ENCODE measurements at regions not wholly inside any gene's neighbourhood (a gene's known extent, or its start where the extent isn't known, plus 50 kb on each side); places are given as distances from the start of the nearest gene placed in this dataset.

- no peaks in the 10 kb centered on the region for H3K4me1 ChIP-seq (ENCODE audit: insufficient read depth, low read length, poor library complexity, severe bottlenecking)
- ChIA-PET CTCF (ENCODE audit: unreplicated experiment) (no interaction called here), POLR2A (interaction anchor here (1.0 kb wide), 1 partner anchor 9 kb away, joined by 4 read pairs; no protein-coding TSS in a partner anchor)
- no TSS peak for BruUV-seq (replicated peaks)
- H3K4me3 ChIP-seq (ENCODE audit: low read depth, low read length, poor library complexity, severe bottlenecking), result no peak overlapping the region
- intact Hi-C loops (cut with micrococcal nuclease; ENCODE audit: unreplicated experiment), result no loop called here
- no peaks in the 10 kb centered on the region for H3K9me2 ChIP-seq (ENCODE audit: insufficient read depth, low read length)
- H2AFZ ChIP-seq (ENCODE audit: low read length), result no peak overlapping the region
- TF ChIP-seq CTCF (conservative IDR thresholded peaks at IDR 0.05; ENCODE audit: low read length) (no peak), EZH2phosphoT487 (IDR thresholded peaks at IDR 0.05; ENCODE audit: borderline replicate concordance, low read depth, low read length) (no peak)
- H3K4me2 ChIP-seq (ENCODE audit: low read length), result no peak overlapping the region
- no peaks in the 10 kb centered on the region for H3K36me3 ChIP-seq (ENCODE audit: insufficient read depth, low read length)
- H4K20me1 ChIP-seq (ENCODE audit: insufficient read depth, low read length), result no peaks in the 10 kb centered on the region
- DNase-seq (ENCODE audit: low spot score), result no peak
- no peak overlapping the region for H3K27ac ChIP-seq (ENCODE audit: low read depth, low read length, poor library complexity, severe bottlenecking)
- peaks cover 27% of the 10 kb centered on the region for H3K9me3 ChIP-seq (ENCODE audit: low read length)
- no peaks in the 10 kb centered on the region for H3K79me2 ChIP-seq (ENCODE audit: insufficient read depth, low read depth, low read length)
Observed at GRCh38 chr5:68928617-68929302, 165.1 kb upstream of the SLC30A5 start.

GRCh38 chr5:68930139-68930538, 163.7 kb upstream of the SLC30A5 start:
- intact Hi-C loops (cut with micrococcal nuclease; ENCODE audit: unreplicated experiment), result no loop called here
- CTCF ChIA-PET (ENCODE audit: unreplicated experiment), result no interaction called here

More at GRCh38 chr5:68930139-68930538, 163.7 kb upstream of the SLC30A5 start:
- Histone ChIP-seq H3K9me2 (ENCODE audit: insufficient read depth, low read length) (no peaks in the 10 kb centered on the region), H3K27ac (ENCODE audit: low read depth, low read length, poor library complexity, severe bottlenecking) (no peak overlapping the region), H3K4me3 (ENCODE audit: low read depth, low read length, poor library complexity, severe bottlenecking) (no peak overlapping the region), H3K4me2 (ENCODE audit: low read length) (no peak overlapping the region), H3K79me2 (ENCODE audit: insufficient read depth, low read depth, low read length) (no peaks in the 10 kb centered on the region), H3K36me3 (ENCODE audit: insufficient read depth, low read length) (no peaks in the 10 kb centered on the region), H3K4me1 (ENCODE audit: insufficient read depth, low read length, poor library complexity, severe bottlenecking) (no peaks in the 10 kb centered on the region), H3K9me3 (ENCODE audit: low read length) (peaks cover 29% of the 10 kb centered on the region), H2AFZ (ENCODE audit: low read length) (no peak overlapping the region), H4K20me1 (ENCODE audit: insufficient read depth, low read length) (no peaks in the 10 kb centered on the region)
- POLR2A ChIA-PET, result no interaction called here
- TF ChIP-seq EZH2phosphoT487 (IDR thresholded peaks at IDR 0.05; ENCODE audit: borderline replicate concordance, low read depth, low read length), result no peak
- TF ChIP-seq CTCF (conservative IDR thresholded peaks at IDR 0.05; ENCODE audit: low read length), result no peak
- DNase-seq (ENCODE audit: low spot score), result no peak
- BruUV-seq (replicated peaks), result no TSS peak
